ENCODE measurements at regions not wholly inside any gene's neighbourhood (a gene's known extent, or its start where the extent isn't known, plus 50 kb on each side); places are given as distances from the start of the nearest gene placed in this dataset.

DNA sequence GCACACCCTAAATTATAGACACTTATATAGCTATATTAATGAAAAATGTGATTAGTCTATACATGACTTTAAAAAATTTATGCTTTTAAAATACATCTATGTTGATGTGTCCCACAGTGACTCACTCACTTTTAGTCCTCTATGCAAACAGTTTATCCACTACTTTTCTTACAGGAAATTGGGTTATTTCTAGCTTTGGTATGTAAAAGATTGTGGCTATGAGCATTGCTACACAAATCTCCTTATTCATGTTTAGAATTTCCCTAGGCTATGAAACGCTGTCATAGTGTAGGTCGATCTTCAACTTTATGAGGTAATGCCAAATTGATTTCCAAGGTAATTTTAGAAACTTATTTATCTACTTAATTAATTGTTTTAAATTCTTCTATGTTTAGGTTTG, 687.4 kb downstream of the PRR16 start:
- TF ChIP-seq, protein P1, sequence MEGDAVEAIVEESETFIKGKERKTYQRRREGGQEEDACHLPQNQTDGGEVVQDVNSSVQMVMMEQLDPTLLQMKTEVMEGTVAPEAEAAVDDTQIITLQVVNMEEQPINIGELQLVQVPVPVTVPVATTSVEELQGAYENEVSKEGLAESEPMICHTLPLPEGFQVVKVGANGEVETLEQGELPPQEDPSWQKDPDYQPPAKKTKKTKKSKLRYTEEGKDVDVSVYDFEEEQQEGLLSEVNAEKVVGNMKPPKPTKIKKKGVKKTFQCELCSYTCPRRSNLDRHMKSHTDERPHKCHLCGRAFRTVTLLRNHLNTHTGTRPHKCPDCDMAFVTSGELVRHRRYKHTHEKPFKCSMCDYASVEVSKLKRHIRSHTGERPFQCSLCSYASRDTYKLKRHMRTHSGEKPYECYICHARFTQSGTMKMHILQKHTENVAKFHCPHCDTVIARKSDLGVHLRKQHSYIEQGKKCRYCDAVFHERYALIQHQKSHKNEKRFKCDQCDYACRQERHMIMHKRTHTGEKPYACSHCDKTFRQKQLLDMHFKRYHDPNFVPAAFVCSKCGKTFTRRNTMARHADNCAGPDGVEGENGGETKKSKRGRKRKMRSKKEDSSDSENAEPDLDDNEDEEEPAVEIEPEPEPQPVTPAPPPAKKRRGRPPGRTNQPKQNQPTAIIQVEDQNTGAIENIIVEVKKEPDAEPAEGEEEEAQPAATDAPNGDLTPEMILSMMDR (IDR thresholded peaks at IDR 0.05): no peak
- TF ChIP-seq POLR2A (IDR thresholded peaks at IDR 0.05): no peak

All from Peyer's patch (tissue), 4 donors.